ENCODE measurements at regions not wholly inside any gene's neighbourhood (a gene's known extent, or its start where the extent isn't known, plus 50 kb on each side); places are given as distances from the start of the nearest gene placed in this dataset.

DNA sequence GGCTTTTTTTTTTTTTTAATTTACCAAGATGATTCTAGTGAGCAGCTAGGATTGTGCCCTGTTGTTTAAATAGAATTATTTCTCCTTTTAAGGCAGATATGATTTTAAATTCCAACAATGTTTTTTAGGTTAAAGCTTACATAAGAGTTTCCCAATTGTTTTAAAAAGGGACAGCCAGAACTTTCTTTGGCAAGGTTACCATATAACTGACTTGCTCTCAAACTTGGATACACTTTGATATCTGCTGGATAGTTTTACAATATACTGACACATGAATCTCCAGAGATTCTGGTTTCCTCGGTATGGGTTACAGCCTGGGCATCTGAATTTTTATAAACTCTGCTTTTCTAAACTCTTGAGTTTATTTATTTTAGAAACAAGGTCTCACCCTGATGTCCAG is 134.3 kb upstream of the GADL1 start:
- Histone ChIP-seq H3K9ac (ENCODE audit: low read depth, low read length) (no peak overlapping the region), H3K36me3 (ENCODE audit: insufficient read depth, low read depth, low read length) (no peaks in the 10 kb centered on the region), H3K27ac (ENCODE audit: low read length) (no peak overlapping the region), H3K9me3 (ENCODE audit: insufficient read depth, low read depth, low read length) (peaks cover 6% of the 10 kb centered on the region; the same call in 1 of the 2 replicates), H3K27me3 (ENCODE audit: insufficient read depth, low read length) (no peaks in the 10 kb centered on the region), H3K4me1 (ENCODE audit: insufficient read depth, low read length) (no peaks in the 10 kb centered on the region), H3K4me3 (ENCODE audit: low read length) (no peak overlapping the region)

- Histone ChIP-seq H3K27ac (ENCODE audit: low read length) (no peak overlapping the region), H3K4me3 (ENCODE audit: low read length) (no peak overlapping the region), H3K36me3 (ENCODE audit: insufficient read depth, low read depth, low read length) (no peaks in the 10 kb centered on the region), H3K9ac (ENCODE audit: low read depth, low read length) (no peak overlapping the region), H3K4me1 (ENCODE audit: insufficient read depth, low read length) (no peaks in the 10 kb centered on the region), H3K27me3 (ENCODE audit: insufficient read depth, low read length) (no peaks in the 10 kb centered on the region), H3K9me3 (ENCODE audit: insufficient read depth, low read depth, low read length) (peaks cover 6% of the 10 kb centered on the region; the same call in 1 of the 2 replicates)
These were observed 135.2 kb upstream of the GADL1 start for GRCh38 chr3:31029706-31030105.

GRCh38 chr3:31035681-31036080 is 141.2 kb upstream of the GADL1 start:
- H3K27ac ChIP-seq (ENCODE audit: low read length) = no peak overlapping the region
- no peaks in the 10 kb centered on the region for H3K9me3 ChIP-seq (ENCODE audit: insufficient read depth, low read depth, low read length)
- no peaks in the 10 kb centered on the region for H3K27me3 ChIP-seq (ENCODE audit: insufficient read depth, low read length)
- H3K4me1 ChIP-seq (ENCODE audit: insufficient read depth, low read length) = 0 out of 2 replicates have a peak, but pooled peaks cover 4% of the 10 kb centered on the region
- no peak overlapping the region for H3K4me3 ChIP-seq (ENCODE audit: low read length)
- H3K9ac ChIP-seq (ENCODE audit: low read depth, low read length) = no peak overlapping the region
- H3K36me3 ChIP-seq (ENCODE audit: insufficient read depth, low read depth, low read length) = no peaks in the 10 kb centered on the region

DNA sequence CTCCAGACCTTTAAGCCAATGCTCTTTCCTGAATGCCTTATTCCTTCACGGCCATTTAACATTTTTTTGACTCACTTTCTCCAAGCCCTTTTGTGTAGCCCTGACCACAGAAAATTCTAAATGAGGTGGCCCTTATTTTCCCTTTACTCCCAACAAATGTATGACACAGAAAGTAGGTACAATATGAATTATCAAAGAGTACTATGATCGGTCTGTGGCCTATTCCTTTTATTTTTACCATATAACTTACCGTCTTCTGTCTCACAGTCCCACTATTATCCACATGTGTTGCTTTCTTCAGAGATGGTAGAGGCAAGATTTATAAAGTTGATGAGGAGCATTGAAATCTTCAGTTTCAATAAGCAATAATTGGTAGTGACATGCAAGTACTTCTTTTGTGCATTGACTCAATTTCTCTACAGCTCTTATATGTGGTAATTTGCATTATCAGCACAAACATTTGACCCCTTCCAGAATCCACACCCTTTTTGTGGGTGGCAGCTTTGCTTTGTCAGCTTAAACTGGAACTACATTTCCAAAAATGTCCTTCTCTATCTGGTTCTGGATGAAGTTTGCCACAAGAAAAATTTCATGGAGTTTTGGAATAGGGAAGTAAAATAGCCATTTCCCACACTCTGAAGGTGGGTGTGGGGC is 143.8 kb upstream of the GADL1 start:
- H3K27me3 ChIP-seq (ENCODE audit: insufficient read depth, low read length) = no peaks in the 10 kb centered on the region

DNA sequence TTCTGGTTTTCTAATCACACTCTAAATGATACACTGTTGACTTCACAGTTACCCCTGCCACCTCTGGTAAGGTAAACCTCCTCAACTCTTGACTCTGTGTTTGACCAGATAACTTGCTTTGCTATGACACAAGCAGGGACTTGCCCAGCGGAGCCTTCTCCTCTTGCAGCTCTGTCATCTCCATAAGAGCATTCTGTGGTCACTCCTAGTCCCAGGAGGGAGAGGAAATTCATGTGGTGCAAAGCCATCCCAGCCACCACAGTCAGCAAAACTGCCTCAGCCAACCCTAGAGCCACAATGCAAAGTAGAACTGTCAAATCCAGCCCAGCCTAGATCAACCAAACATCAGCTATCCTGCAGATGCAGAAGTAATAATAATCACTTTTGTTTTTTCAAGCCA is 144.7 kb upstream of the GADL1 start:
- Histone ChIP-seq H3K36me3 (ENCODE audit: insufficient read depth, low read depth, low read length) (no peaks in the 10 kb centered on the region), H3K4me3 (ENCODE audit: low read length) (no peak overlapping the region), H3K27me3 (ENCODE audit: insufficient read depth, low read length) (no peaks in the 10 kb centered on the region), H3K27ac (ENCODE audit: low read length) (no peak overlapping the region), H3K9ac (ENCODE audit: low read depth, low read length) (no peak overlapping the region), H3K4me1 (ENCODE audit: insufficient read depth, low read length) (peaks cover 14% of the 10 kb centered on the region; the same call in 1 of the 2 replicates), H3K9me3 (ENCODE audit: insufficient read depth, low read depth, low read length) (peaks cover 12% of the 10 kb centered on the region; the same call in 1 of the 2 replicates)

More for the DNA sequence above, 143.8 kb upstream of the GADL1 start:
- H3K27ac ChIP-seq (ENCODE audit: low read length) = no peak overlapping the region
- H3K36me3 ChIP-seq (ENCODE audit: insufficient read depth, low read depth, low read length) = no peaks in the 10 kb centered on the region
- H3K4me1 ChIP-seq (ENCODE audit: insufficient read depth, low read length) = peaks cover 14% of the 10 kb centered on the region; the same call in 1 of the 2 replicates
- peaks cover 10% of the 10 kb centered on the region; the same call in 1 of the 2 replicates for H3K9me3 ChIP-seq (ENCODE audit: insufficient read depth, low read depth, low read length)
- H3K9ac ChIP-seq (ENCODE audit: low read depth, low read length) = no peak overlapping the region
- no peak overlapping the region for H3K4me3 ChIP-seq (ENCODE audit: low read length)

GRCh38 chr3:31041161-31041978 is 146.9 kb upstream of the GADL1 start:
- Histone ChIP-seq H3K9ac (ENCODE audit: low read depth, low read length) (no peak overlapping the region), H3K27ac (ENCODE audit: low read length) (no peak overlapping the region), H3K4me3 (ENCODE audit: low read length) (no peak overlapping the region), H3K27me3 (ENCODE audit: insufficient read depth, low read length) (no peaks in the 10 kb centered on the region), H3K9me3 (ENCODE audit: insufficient read depth, low read depth, low read length) (peaks cover 12% of the 10 kb centered on the region; the same call in 1 of the 2 replicates), H3K4me1 (ENCODE audit: insufficient read depth, low read length) (peaks cover 14% of the 10 kb centered on the region; the same call in 1 of the 2 replicates), H3K36me3 (ENCODE audit: insufficient read depth, low read depth, low read length) (no peaks in the 10 kb centered on the region)

DNA sequence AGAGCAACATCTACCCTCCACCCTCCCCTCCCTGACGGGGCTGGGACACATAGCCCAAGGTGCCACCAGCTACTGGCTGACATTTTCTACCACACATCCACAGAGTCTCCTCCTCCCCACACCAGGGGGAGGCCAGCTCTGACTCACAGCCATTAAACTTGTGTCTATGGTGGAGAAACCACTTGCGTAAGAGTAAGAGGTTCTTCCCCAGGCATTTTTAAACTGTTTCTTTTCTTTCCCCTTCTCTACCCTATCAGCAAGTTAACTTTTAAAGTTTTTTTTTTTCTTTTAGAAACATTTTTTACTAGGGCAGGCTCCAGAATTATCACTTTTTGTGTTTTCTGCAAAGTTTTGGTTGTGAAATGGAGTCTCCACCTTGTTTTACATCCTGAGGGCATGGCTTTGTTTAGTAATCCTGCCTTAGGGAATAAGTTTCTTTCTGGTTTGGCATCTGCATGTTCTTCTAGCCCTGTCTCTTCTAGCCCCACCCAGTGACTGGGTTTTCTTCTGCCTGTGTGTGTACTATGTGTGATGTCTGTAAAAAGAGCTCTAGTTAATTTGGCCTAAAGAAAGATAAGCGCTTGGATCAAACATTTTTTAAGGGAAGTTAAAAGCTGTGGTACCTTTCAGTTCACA is 148.8 kb upstream of the GADL1 start:
- Histone ChIP-seq H3K27me3 (ENCODE audit: insufficient read depth, low read length) (no peaks in the 10 kb centered on the region), H3K9me3 (ENCODE audit: insufficient read depth, low read depth, low read length) (peaks cover 12% of the 10 kb centered on the region; the same call in 1 of the 2 replicates), H3K27ac (ENCODE audit: low read length) (no peak overlapping the region), H3K9ac (ENCODE audit: low read depth, low read length) (no peak overlapping the region), H3K4me3 (ENCODE audit: low read length) (no peak overlapping the region), H3K36me3 (ENCODE audit: insufficient read depth, low read depth, low read length) (no peaks in the 10 kb centered on the region), H3K4me1 (ENCODE audit: insufficient read depth, low read length) (peaks cover 14% of the 10 kb centered on the region; the same call in 1 of the 2 replicates)

DNA sequence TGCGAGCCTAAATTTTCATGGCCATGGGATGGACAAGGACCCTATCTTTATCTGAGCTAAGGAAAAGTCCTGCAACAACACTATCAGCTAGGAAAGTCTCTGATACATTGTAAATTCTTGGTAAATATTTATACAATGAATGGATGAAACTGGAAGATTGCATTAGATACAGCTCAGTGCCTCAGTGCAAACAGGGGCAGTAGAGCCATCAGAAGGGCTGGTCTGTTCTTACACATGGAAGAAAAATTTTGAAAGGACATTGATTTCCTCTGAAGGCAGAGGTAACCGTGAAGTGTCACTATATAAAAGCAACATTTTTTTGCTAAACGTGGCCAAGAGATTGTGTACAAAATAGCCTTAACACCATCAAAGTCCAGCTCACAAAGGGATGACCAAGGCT is 153.2 kb upstream of the GADL1 start:
- H3K27me3 ChIP-seq (ENCODE audit: insufficient read depth, low read length) = no peaks in the 10 kb centered on the region
- no peak overlapping the region for H3K9ac ChIP-seq (ENCODE audit: low read depth, low read length)
- H3K4me3 ChIP-seq (ENCODE audit: low read length) = no peak overlapping the region
- no peaks in the 10 kb centered on the region for H3K36me3 ChIP-seq (ENCODE audit: insufficient read depth, low read depth, low read length)
- H3K4me1 ChIP-seq (ENCODE audit: insufficient read depth, low read length) = no peaks in the 10 kb centered on the region
- peaks cover 7% of the 10 kb centered on the region; the same call in 1 of the 2 replicates for H3K9me3 ChIP-seq (ENCODE audit: insufficient read depth, low read depth, low read length)
- H3K27ac ChIP-seq (ENCODE audit: low read length) = no peak overlapping the region

DNA sequence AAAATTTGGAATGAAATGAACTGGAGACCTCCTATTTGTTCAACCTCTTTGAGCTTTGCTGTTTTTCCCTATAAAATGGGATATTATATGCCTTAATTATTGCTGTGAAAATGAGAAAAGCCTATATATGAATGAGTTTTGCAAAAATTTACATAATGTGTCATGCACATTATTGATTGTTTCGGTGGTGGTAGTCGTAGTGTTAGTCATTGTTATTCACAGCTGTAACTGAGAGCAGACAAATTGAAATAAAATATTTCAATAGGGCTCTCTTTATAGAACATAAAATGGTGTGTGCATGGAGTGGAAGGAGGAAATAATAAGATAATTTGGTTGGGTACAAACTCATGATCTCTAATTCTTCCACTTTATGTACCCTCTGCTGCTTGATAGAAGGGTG is 153.7 kb upstream of the GADL1 start:
- H3K9me3 ChIP-seq (ENCODE audit: insufficient read depth, low read depth, low read length) = peaks cover 2% of the 10 kb centered on the region; the same call in 1 of the 2 replicates
- H3K27ac ChIP-seq (ENCODE audit: low read length) = no peak overlapping the region
- H3K4me1 ChIP-seq (ENCODE audit: insufficient read depth, low read length) = no peaks in the 10 kb centered on the region
- H3K36me3 ChIP-seq (ENCODE audit: insufficient read depth, low read depth, low read length) = no peaks in the 10 kb centered on the region
- H3K27me3 ChIP-seq (ENCODE audit: insufficient read depth, low read length) = no peaks in the 10 kb centered on the region
- no peak overlapping the region for H3K4me3 ChIP-seq (ENCODE audit: low read length)
- no peak overlapping the region for H3K9ac ChIP-seq (ENCODE audit: low read depth, low read length)

GRCh38 chr3:31050296-31050695 is 155.8 kb upstream of the GADL1 start:
- H3K27ac ChIP-seq (ENCODE audit: low read length) = no peak overlapping the region

GRCh38 chr3:31051226-31051625 is 156.8 kb upstream of the GADL1 start:
- no peak overlapping the region for H3K4me3 ChIP-seq (ENCODE audit: low read length)
- H3K9ac ChIP-seq (ENCODE audit: low read depth, low read length) = no peak overlapping the region
- H3K27me3 ChIP-seq (ENCODE audit: insufficient read depth, low read length) = no peaks in the 10 kb centered on the region
- H3K9me3 ChIP-seq (ENCODE audit: insufficient read depth, low read depth, low read length) = no peaks in the 10 kb centered on the region
- 0 out of 2 replicates have a peak, but pooled peaks cover 4% of the 10 kb centered on the region for H3K4me1 ChIP-seq (ENCODE audit: insufficient read depth, low read length)
- H3K36me3 ChIP-seq (ENCODE audit: insufficient read depth, low read depth, low read length) = no peaks in the 10 kb centered on the region
- no peak overlapping the region for H3K27ac ChIP-seq (ENCODE audit: low read length)

More at GRCh38 chr3:31050296-31050695, 155.8 kb upstream of the GADL1 start:
- H3K9ac ChIP-seq (ENCODE audit: low read depth, low read length) = no peak overlapping the region
- H3K9me3 ChIP-seq (ENCODE audit: insufficient read depth, low read depth, low read length) = no peaks in the 10 kb centered on the region
- no peak overlapping the region for H3K4me3 ChIP-seq (ENCODE audit: low read length)
- no peaks in the 10 kb centered on the region for H3K36me3 ChIP-seq (ENCODE audit: insufficient read depth, low read depth, low read length)
- H3K27me3 ChIP-seq (ENCODE audit: insufficient read depth, low read length) = no peaks in the 10 kb centered on the region
- 0 out of 2 replicates have a peak, but pooled peaks cover 4% of the 10 kb centered on the region for H3K4me1 ChIP-seq (ENCODE audit: insufficient read depth, low read length)

Measured in iPS-20b (cell line).